ENCODE measurements at regions not wholly inside any gene's neighbourhood (a gene's known extent, or its start where the extent isn't known, plus 50 kb on each side); places are given as distances from the start of the nearest gene placed in this dataset.

DNA sequence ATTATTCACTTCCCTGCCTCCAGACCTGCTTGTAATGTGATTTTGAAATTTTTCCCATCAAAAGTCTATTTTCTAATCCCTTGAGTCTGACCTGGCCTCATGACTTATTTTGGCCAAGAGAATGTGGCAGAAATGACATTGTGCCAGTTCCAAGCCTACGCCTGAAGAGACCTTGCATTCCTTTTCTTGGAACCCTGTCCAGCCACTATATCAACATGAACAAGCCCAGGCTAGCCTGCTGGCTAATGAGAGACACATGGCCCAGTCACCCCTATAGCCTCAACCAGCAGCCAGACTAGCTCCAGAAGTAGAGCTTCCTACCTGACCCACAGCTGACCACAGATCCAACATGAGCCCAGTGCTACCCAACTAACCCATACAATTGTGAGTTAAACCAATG lies 121.1 kb upstream of the ACP3 start:
- TF ChIP-seq CTCF (IDR thresholded peaks at IDR 0.05; ENCODE audit: low read depth, low read length): no peak
- TF ChIP-seq EZH2phosphoT487 (IDR thresholded peaks at IDR 0.05; ENCODE audit: low read depth): no peak

All from OCI-LY3 (cell line).